ENCODE measurements at regions not wholly inside any gene's neighbourhood (a gene's known extent, or its start where the extent isn't known, plus 50 kb on each side); places are given as distances from the start of the nearest gene placed in this dataset.

- no peak for DNase-seq (ENCODE audit: low spot score)
These were observed 614.8 kb downstream of the ZIC1 start for GRCh38 chr3:148023994-148024393.

- no peak for DNase-seq (ENCODE audit: low spot score)
These were observed 616.9 kb downstream of the ZIC1 start for GRCh38 chr3:148026009-148026588.

GRCh38 chr3:148030975-148031374 lies 621.8 kb downstream of the ZIC1 start:
- no peak for DNase-seq (ENCODE audit: low spot score)

- DNase-seq (ENCODE audit: low spot score): no peak
These were observed 625.2 kb downstream of the ZIC1 start for GRCh38 chr3:148034353-148034752.

GRCh38 chr3:148036331-148036876 lies 627.2 kb downstream of the ZIC1 start:
- DNase-seq (ENCODE audit: low spot score): no peak

- DNase-seq (ENCODE audit: low spot score): no peak
These were observed 633.7 kb downstream of the ZIC1 start for GRCh38 chr3:148042663-148043445.

- no peak for DNase-seq (ENCODE audit: low spot score)
These were observed 635.0 kb downstream of the ZIC1 start for GRCh38 chr3:148044151-148044550.

GRCh38 chr3:148054999-148055398 lies 642.7 kb upstream of the AGTR1 start:
- DNase-seq (ENCODE audit: low spot score): no peak

GRCh38 chr3:148062590-148062989 lies 635.1 kb upstream of the AGTR1 start:
- DNase-seq (ENCODE audit: low spot score): no peak

- no peak for DNase-seq (ENCODE audit: low spot score)
These were observed 630.9 kb upstream of the AGTR1 start for GRCh38 chr3:148066802-148067201.

- DNase-seq (ENCODE audit: low spot score): no peak
These were observed 629.2 kb upstream of the AGTR1 start for GRCh38 chr3:148068466-148068865.

- DNase-seq (ENCODE audit: low spot score): no peak
These were observed 627.7 kb upstream of the AGTR1 start for GRCh38 chr3:148070041-148070440.

- DNase-seq (ENCODE audit: low spot score): no peak
These were observed 623.8 kb upstream of the AGTR1 start for GRCh38 chr3:148073721-148074456.

GRCh38 chr3:148074946-148075345 lies 622.8 kb upstream of the AGTR1 start:
- DNase-seq (ENCODE audit: low spot score): no peak

GRCh38 chr3:148075771-148076716 lies 621.7 kb upstream of the AGTR1 start:
- no peak for DNase-seq (ENCODE audit: low spot score)

- no peak for DNase-seq (ENCODE audit: low spot score)
These were observed 620.3 kb upstream of the AGTR1 start for GRCh38 chr3:148077318-148077923.

GRCh38 chr3:148077965-148078364 lies 619.7 kb upstream of the AGTR1 start:
- DNase-seq (ENCODE audit: low spot score): no peak

GRCh38 chr3:148078658-148079057 lies 619.0 kb upstream of the AGTR1 start:
- no peak for DNase-seq (ENCODE audit: low spot score)

GRCh38 chr3:148079370-148079769 lies 618.3 kb upstream of the AGTR1 start:
- DNase-seq (ENCODE audit: low spot score): no peak

GRCh38 chr3:148081926-148082325 lies 615.8 kb upstream of the AGTR1 start:
- DNase-seq (ENCODE audit: low spot score): no peak

Measured in ureter (tissue), 1 donor.